Spleen (tissue), 11 donors: ENCODE measurements at regions not wholly inside any gene's neighbourhood (a gene's known extent, or its start where the extent isn't known, plus 50 kb on each side); places are given as distances from the start of the nearest gene placed in this dataset.
"Not testable (repeated sequence)": the region's sequence is repeated elsewhere in the genome, so short reads cannot be mapped to it uniquely, and the experiment has no call there.

ENCODE experiments used
- DNase-seq: peaks from one replicate; pipeline ENCODE4 v3.0.0-alpha.2; 2020
- H3K27ac ChIP-seq, 8 donors: fragments of 200-600 bp; sonication (generic) in 7 of 8; 1 replicate in 4 of 8; 2 replicates in 4 of 8; pipeline versions ENCODE4 v1.5.0 to v1.8.0; 2016 to 2021; ENCODE audit warnings: inconsistent platforms in 4 of 8, mild to moderate bottlenecking in 4 of 8, moderate library complexity in 1 of 8
- H3K27me3 ChIP-seq, 7 donors: fragments of 200-600 bp; sonication (generic) in 6 of 7; replicated peaks in 1 of 7; 1 replicate in 4 of 7; 2 replicates in 3 of 7; pipeline versions ENCODE4 v1.5.0 to v1.8.0; 2016 to 2021; ENCODE audit warnings: inconsistent platforms in 3 of 7, mild to moderate bottlenecking in 1 of 7
- H3K36me3 ChIP-seq, 6 donors: fragments of 200-600 bp; sonication (generic) in 5 of 6; 1 replicate in 4 of 6; 2 replicates in 2 of 6; pipeline versions ENCODE4 v1.5.0 to v1.8.0; 2016 to 2021; ENCODE audit warnings: inconsistent platforms in 2 of 6
- H3K4me1 ChIP-seq, 6 donors: fragments of 200-600 bp; sonication (generic) in 5 of 6; 1 replicate in 3 of 6; 2 replicates in 3 of 6; pipeline versions ENCODE4 v1.5.0 to v1.8.0; 2016 to 2021; ENCODE audit warnings: inconsistent platforms in 3 of 6
- H3K4me3 ChIP-seq, 8 donors: fragments of 200-600 bp; sonication (generic) in 7 of 8; 1 replicate in 4 of 8; 2 replicates in 4 of 8; pipeline versions ENCODE4 v1.5.0 to v1.8.0; 2016 to 2021; ENCODE audit warnings: inconsistent platforms in 4 of 8, mild to moderate bottlenecking in 4 of 8, moderate library complexity in 2 of 8
- H3K9me3 ChIP-seq, 8 donors: fragments of 200-600 bp; sonication (generic) in 7 of 8; 1 replicate in 4 of 8; 2 replicates in 4 of 8; pipeline versions ENCODE4 v1.5.0 to v1.8.0; 2016 to 2021; ENCODE audit warnings: inconsistent platforms in 4 of 8
- POLR2A ChIP-seq, 3 donors: fragments of 450-650 bp; IDR thresholded peaks; one replicate each; pipeline ENCODE4 v1.5.1; 2017; ENCODE audit warnings: antibody characterized with exemption in 3 of 3, mild to moderate bottlenecking in 1 of 3
- POLR2AphosphoS5 ChIP-seq, 3 donors: sonication (generic); formaldehyde crosslinking; IDR thresholded peaks; one replicate each; pipeline ENCODE4 v1.5.1; 2017; ENCODE audit warnings: antibody characterized with exemption in 3 of 3
- WGBS, 5 donors: extraction: QIAGEN DNeasy Blood & Tissue Kit in 3 of 5; methylation state at CpG; one replicate each; pipeline versions ENCODE4 v1.1.5 to v1.1.7; 2013 to 2018; 5-methylcytosine and 5-hydroxymethylcytosine counted together
- intact Hi-C: fragments of 100-400 bp; cut with DNase I; formaldehyde crosslinking; loops from one replicate; pipeline ENCODE4 v1.15.0; 2023; ENCODE audit warnings: low total_unique reads
- TF ChIP-seq, protein P1 (sequence below), 11 experiments: fragments of 200-600 bp in 7 of 11; fragments of 450-650 bp in 4 of 11; sonication (generic) in 4 of 11; IDR thresholded peaks in 8 of 11; conservative IDR thresholded peaks in 3 of 11; 1 replicate in 7 of 11; 2 replicates in 4 of 11; pipeline versions ENCODE4 v1.4.0 to v1.8.0; 2016 to 2021; ENCODE audit warnings: antibody characterized with exemption in 11 of 11, inconsistent platforms in 4 of 11, mild to moderate bottlenecking in 1 of 11
- donor health status: healthy with polysubstance abuse.
- donor health status: DM: no; HTN: no; CAD: no; lungs with moderate emphysema.
- donor health status: DM: no; HTN: no; CAD: no.
- donor health status: Bipolar disorder and iron deficiency.
- donor health status: healthy.
- donor health status: DM: no; HTN: no; CAD: no.
- donor health status: DM: yes; HTN: yes; CAD: no.

DNA sequence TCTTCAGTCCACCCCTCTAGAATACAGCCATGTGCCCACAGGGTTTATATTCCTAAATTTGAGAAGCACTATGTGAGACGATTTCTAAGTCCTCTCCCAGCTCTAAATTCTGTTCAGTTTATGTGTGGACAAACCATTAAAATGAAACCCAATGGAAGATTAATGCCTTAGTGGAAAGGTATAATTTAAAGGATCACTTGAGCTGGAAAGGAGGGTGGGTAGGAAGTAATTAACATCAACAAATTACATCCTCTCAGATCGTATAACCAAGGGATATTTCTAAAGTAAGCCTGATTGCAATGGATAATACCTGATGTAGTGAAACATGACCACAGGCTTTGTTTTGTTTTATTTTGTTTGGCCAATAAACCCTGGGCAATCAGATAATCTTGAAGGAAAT is 511.0 kb upstream of the COBL start:
- intact Hi-C loops = no loop called here
- WGBS, 5 donors = 52 to 70% (median 57%) methylated on average over 2 of the region's 2 CpGs

GRCh38 chr7:51824050-51824449 is 507.4 kb upstream of the COBL start:
- no peak overlapping the region for H3K4me3 ChIP-seq
- H3K9me3 ChIP-seq = peaks cover 0 to 45% (median 29%) of the 10 kb centered on the region in 8 donors
- TF ChIP-seq POLR2AphosphoS5 (IDR thresholded peaks at IDR 0.05) (no peak), POLR2A (IDR thresholded peaks at IDR 0.05) (no peak)
- TF ChIP-seq, protein P1, sequence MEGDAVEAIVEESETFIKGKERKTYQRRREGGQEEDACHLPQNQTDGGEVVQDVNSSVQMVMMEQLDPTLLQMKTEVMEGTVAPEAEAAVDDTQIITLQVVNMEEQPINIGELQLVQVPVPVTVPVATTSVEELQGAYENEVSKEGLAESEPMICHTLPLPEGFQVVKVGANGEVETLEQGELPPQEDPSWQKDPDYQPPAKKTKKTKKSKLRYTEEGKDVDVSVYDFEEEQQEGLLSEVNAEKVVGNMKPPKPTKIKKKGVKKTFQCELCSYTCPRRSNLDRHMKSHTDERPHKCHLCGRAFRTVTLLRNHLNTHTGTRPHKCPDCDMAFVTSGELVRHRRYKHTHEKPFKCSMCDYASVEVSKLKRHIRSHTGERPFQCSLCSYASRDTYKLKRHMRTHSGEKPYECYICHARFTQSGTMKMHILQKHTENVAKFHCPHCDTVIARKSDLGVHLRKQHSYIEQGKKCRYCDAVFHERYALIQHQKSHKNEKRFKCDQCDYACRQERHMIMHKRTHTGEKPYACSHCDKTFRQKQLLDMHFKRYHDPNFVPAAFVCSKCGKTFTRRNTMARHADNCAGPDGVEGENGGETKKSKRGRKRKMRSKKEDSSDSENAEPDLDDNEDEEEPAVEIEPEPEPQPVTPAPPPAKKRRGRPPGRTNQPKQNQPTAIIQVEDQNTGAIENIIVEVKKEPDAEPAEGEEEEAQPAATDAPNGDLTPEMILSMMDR (IDR thresholded peaks at IDR 0.05 in 8 of 11, conservative IDR thresholded peaks at IDR 0.05 in 3 of 11) = no peak
- intact Hi-C loops = no loop called here
- WGBS, 5 donors = 86 to 90% (median 87%) methylated on average over 7 of the region's 7 CpGs
- no peaks in the 10 kb centered on the region for H3K4me1 ChIP-seq
- H3K27me3 ChIP-seq = no peaks in the 10 kb centered on the region
- H3K36me3 ChIP-seq = no peaks in the 10 kb centered on the region
- no peak overlapping the region for H3K27ac ChIP-seq
- no peak for DNase-seq

More for the DNA sequence above, 511.0 kb upstream of the COBL start:
- Histone ChIP-seq H3K4me3 (no peak overlapping the region), H3K36me3 (no peaks in the 10 kb centered on the region), H3K27me3 (no peaks in the 10 kb centered on the region), H3K9me3 (peaks cover 0 to 59% (median 44%) of the 10 kb centered on the region in 8 donors), H3K4me1 (no peaks in the 10 kb centered on the region), H3K27ac (no peak overlapping the region)
- no peak for TF ChIP-seq POLR2A (IDR thresholded peaks at IDR 0.05)
- no peak for DNase-seq

- TF ChIP-seq POLR2AphosphoS5 (IDR thresholded peaks at IDR 0.05) = no peak
- no peak for TF ChIP-seq POLR2A (IDR thresholded peaks at IDR 0.05)
- TF ChIP-seq, protein P1 (IDR thresholded peaks at IDR 0.05 in 8 of 11, conservative IDR thresholded peaks at IDR 0.05 in 3 of 11) = no peak
- H3K27me3 ChIP-seq = no peaks in the 10 kb centered on the region
- H3K9me3 ChIP-seq = peaks cover 0 to 46% (median 26%) of the 10 kb centered on the region in 8 donors
- H3K4me3 ChIP-seq = no peak overlapping the region
- WGBS, 5 donors = 72 to 82% (median 79%) methylated on average over 3 of the region's 3 CpGs
- no peak for DNase-seq
- intact Hi-C loops = no loop called here
- no peaks in the 10 kb centered on the region for H3K4me1 ChIP-seq
- no peak overlapping the region for H3K27ac ChIP-seq
- no peaks in the 10 kb centered on the region for H3K36me3 ChIP-seq
Observed at GRCh38 chr7:51823437-51823836, 506.8 kb upstream of the COBL start.

GRCh38 chr7:51817694-51818225 is 501.2 kb upstream of the COBL start:
- Histone ChIP-seq H3K9me3 (peaks cover 0 to 53% (median 36%) of the 10 kb centered on the region in 8 donors), H3K36me3 (no peaks in the 10 kb centered on the region), H3K27ac (no peak overlapping the region), H3K4me3 (no peak overlapping the region), H3K27me3 (no peaks in the 10 kb centered on the region), H3K4me1 (no peaks in the 10 kb centered on the region)
- WGBS, 5 donors = 78 to 87% (median 85%) methylated on average over 5 of the region's 5 CpGs
- TF ChIP-seq POLR2A (IDR thresholded peaks at IDR 0.05) (no peak), POLR2AphosphoS5 (IDR thresholded peaks at IDR 0.05) (no peak)
- TF ChIP-seq, protein P1 (IDR thresholded peaks at IDR 0.05 in 8 of 11, conservative IDR thresholded peaks at IDR 0.05 in 3 of 11) = no peak
- no peak for DNase-seq
- intact Hi-C loops = no loop called here

DNA sequence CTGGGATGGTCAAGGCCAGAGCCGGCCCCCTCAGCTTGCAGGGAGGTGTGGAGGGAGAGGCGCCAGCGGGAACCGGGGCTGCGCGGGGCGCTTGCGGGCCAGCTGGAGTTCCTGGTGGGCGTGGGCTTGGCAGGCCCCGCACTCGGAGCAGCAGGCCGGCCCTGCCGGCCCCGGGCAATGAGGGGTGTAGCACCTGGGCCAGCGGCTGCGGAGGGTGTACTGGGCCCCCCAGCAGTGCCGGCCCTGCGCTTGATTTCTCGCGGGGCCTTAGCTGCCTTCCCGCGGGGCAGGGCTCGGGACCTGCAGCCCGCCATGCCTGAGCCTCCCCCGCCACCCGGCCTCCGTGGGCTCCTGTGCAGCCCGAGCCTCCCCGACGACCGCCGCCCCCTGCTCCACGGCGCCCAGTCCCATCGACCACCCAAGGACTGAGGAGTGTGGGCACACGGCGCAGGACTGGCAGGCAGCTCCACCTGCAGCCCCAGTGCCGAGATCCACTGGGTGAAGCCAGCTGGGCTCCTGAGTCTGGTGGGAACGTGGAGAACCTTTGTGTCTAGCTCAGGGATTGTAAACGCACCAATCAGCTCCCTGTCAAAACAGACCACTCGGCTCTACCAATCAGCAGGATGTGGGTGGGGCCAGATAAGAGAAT is 489.3 kb upstream of the COBL start:
- H3K36me3 ChIP-seq, H3K4me1 ChIP-seq, intact Hi-C loops, H3K27me3 ChIP-seq, H3K4me3 ChIP-seq, H3K27ac ChIP-seq, DNase-seq: not testable (repeated sequence)
- WGBS, 5 donors = 92 to 98% (median 94%) methylated on average over 27 to 41 of the region's 41 CpGs
- peaks cover 0 to 35% (median 18%) of the 10 kb centered on the region in 8 donors for H3K9me3 ChIP-seq
